Stimulated activated CD4-positive, alpha-beta T cell treated with anti-CD3 and anti-CD28 coated beads, Interleukin-2, amount 100 ng/mL, for 24 hours (primary cell): ENCODE measurements at regions not wholly inside any gene's neighbourhood (a gene's known extent, or its start where the extent isn't known, plus 50 kb on each side); places are given as distances from the start of the nearest gene placed in this dataset.
"Not testable (repeated sequence)": the region's sequence is repeated elsewhere in the genome, so short reads cannot be mapped to it uniquely, and the experiment has no call there.

Experiments used
- DNase-seq, 2 donors: peaks; one replicate each; pipeline ENCODE4 v3.0.0-alpha.2; 2020

DNA sequence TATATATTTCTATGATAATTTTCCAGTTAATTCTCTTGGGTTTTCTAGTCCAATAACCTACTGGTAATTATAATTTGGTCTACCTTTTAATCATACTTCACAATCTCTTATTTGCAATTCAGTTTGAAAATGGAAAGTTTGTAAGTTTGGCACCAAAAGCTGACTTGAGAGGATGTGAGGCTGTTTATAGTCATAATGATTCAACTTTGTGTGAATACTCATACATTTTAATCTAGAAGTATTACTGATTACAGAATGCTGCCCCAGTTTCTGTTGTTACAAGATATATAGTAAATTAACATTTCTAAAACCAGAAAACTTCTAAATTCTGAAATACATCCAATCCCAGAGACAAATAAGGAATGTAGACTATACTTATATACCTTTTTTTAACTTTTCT lies 158.2 kb downstream of the SLC38A4 start:
- no peak for DNase-seq

DNA sequence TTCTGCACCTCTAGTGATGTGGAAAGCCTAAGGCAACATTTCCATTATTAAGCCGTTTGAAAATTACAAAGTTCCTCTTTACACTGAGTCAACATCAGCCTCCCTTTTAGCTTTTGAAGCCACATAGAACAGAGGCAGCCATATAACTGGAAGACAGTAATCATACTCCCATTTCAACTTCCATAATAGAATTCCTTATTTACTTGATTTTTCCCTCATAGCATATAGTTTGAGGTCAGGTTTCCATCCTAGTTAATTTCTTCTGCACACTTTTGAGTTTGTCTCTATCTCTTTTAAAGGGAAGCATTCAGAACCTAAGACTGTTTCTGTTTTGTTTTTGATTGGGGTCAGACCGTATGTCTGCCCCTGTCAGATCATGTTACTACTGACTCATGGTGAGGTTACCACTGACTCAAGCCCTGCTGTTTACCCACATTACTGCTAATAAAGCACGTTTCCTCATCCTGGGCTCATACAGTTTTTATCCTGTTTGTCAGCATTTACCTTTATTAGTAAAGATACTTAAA lies 161.0 kb downstream of the SLC38A4 start:
- DNase-seq = no peak

DNA sequence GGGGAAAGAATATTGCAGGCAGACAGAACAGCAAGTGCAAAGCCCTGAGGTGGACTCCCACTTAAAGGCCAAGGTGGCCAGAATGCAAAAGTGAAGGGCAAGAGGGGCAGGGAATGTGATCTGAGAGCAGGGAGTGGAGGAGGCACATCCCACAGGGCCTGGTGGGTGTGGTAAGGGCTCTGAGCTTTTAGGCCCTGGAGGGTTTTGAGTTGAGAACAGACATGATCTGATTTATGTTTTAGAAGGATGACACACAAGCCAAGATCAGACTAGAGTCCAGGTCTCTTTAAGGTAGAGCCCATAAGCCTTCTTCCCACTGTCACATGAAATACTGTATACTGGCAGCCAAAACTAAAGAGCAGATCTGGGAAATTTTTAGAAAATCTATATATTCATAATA lies 162.5 kb downstream of the SLC38A4 start:
- no peak for DNase-seq

DNA sequence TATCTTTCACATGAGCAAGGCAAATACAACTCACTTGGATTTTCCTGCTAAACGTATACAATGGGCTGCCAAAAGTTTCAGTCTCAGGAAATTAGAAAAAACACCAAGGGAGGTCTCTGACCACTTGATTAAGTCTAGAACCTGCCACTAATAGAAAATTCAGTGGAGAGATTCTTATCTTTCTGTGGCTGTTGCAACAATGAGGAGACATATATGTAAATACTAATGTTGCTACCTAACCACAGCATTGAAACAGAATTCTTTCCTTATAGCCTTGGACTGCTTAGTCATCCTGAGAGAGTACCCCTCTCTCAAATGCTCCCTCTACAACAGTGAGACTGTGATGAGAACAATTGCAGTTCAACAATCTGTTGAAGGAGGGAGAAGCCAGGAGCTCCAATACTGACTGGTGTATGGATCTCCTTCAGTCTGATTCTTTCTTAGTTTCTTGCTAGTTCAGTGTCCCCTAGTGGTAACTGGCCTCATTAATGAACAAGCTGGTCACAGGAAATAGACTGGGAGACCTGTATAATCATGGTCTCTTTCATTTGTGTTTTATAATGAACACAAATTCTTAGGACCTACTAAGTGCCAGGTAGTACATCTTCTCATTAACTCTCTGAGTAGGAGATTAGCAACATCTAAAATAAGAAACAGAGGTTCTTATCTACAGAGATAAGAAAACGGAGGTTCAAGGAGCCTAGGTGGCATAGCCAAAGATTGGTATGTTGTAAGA lies 164.5 kb downstream of the SLC38A4 start:
- DNase-seq = no peak

DNA sequence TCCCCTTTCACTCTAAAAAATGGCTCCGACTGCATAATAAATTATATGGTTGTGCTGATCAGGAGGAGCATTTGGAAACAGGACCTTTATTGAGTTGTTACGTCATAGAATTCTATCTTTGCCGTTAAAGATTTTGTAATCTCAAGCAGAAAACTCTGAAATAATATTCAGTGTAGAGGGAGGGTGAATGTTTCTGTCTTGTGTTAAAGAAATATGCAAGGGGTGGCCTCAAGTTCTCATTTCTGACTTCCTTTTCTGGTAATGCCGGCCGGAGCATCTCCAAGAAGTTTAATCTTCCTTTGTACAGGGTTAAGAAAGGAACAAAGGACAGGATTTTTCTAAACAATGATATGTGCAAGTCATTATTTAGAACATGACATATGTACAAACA lies 165.1 kb downstream of the SLC38A4 start:
- no peak for DNase-seq

DNA sequence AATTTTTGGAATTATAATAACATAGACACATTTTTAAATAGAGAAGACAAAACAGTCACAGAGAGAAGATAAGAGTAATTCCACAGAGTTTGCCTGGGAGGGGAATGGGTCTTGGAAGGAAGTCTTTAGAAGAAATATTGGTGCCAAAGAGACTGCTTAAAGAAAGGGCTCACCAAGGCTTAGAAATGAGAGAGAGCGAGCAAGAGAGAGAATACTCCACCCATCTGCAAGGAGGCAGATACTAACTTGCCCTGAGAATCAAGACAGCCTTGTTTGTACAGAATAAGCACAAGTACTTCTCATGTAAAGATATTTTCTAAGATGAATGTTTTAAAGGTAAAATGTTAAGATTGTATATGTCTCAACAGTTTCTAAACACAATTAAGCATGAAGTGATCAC lies 165.5 kb downstream of the SLC38A4 start:
- no peak for DNase-seq

DNA sequence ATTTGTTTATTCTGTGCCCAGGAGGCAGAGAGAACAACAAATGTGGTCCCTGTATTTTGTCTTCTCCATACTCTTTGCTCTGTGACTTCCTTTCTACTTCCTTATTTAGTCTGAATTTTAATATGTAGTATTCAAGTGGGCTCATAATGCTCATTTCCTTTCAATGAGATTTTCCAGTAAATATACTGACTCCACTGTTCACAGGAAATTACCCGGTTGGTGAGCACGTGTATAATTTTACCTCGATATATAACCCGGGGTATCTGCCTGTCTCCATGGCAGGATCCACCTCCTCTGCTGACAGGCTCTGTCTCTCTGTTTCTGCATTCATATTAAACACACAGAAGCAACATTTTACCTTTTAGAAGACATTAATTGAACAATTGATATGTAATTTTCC lies 166.0 kb downstream of the SLC38A4 start:
- DNase-seq = no peak

DNA sequence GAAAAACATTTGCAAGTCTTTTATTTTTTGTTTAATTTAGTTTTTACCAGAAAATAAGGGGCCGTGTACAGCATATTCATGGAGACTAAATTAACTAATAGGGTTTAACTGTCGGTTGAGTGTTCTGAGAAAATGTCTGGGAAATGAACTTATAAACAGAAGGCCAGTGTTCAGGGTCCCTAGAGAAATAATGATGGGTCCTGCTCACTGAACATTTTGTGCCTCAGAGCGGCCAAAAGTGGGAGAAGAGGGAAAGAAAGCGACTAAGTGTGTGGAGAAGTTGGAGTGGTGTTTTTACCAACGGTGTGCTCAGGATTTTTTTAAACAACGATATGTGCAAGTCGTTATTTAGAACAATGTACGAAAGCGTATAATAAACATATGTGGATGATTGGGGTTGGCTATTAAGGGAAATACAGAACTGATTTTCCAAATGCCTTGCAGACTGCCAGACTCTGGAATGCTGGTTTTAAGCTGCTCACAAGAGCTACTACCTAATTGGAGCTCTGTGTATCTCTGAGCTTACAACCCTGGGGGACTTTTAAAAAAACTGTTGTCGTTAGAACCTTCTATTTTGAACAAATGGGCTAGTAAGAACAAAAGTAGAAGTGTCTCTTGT lies 166.7 kb downstream of the SLC38A4 start:
- DNase-seq = no peak

DNA sequence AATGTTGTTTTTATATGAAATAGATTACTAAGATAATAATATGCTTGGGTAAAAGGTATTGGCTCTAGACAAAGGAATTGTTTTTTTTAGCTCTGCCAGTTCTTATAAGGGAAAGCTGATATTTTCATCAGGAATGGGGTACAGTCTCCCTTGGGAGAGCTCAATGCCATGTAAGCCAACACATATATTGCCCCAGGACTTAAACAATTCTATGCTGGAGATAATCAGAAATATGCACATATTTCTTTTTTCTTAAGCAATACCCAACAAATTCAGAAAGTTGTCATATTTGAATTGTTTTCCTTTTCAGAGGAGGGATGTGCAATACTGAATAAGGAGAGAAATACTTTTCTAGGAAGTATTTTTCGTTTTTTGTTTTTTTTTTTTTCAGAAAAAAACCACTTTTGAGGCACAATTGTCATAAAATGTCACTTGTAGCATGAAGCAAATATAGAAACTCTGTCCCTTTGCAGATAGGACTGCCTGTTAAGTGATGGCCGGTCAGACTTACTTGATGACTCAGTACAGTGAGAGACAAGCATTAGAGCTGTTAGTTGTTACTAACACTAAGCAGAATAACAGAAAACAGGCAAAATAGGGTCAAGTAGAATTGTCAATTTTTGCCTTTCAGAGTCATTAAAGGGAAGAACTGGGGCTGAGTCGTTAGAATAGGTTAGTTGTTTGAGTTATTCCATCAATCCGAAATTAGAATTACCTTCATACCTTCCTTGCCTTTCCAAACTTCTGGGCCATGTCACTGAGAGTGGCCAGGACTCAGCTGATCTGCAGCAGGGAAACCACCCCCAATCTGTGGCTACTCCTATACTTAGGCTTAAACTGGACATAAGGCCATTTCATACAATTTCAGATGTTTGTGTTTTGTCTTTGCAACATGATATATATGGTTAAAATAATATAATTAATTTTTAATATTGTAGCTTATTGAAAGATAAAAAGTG lies 168.1 kb downstream of the SLC38A4 start:
- no peak for DNase-seq

DNA sequence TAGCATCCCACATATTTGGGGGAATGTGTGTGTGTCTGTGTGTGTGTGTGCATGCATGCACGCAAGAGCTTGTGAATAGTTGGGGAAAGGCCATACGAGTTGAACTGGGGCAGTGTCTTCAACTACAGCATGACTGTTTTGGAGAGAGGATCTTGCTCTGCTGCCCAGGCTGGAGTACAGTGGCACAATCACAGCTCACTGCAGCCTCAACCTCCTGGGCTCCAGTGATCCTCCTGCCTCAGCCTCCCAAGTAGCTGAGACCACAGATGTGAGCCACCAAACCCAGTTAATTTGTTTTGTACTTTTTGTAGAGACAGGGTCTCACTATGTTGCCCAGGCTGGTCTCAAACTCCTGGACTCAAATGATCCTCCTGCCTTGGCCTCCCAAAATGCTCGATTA lies 169.8 kb downstream of the SLC38A4 start:
- not testable (repeated sequence) for DNase-seq

DNA sequence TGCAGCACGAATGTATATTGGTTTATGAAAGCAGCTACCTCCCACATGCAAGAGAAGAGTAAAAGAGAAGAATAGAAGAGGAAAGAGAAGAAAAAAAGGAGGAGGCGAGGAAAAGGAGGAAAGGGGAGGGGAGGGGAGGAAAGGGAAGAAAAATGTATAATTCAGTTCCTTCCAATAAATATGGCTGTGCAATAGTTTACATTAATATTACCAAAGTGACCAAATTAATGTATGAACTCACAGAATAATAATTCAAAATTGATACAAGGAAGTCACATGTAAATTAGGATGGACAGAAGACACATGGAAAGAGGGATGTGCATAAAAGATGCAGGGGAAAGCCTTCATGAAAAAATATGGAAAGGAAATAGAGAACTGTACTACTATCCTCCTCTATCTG lies 172.5 kb downstream of the SLC38A4 start:
- no peak for DNase-seq

DNA sequence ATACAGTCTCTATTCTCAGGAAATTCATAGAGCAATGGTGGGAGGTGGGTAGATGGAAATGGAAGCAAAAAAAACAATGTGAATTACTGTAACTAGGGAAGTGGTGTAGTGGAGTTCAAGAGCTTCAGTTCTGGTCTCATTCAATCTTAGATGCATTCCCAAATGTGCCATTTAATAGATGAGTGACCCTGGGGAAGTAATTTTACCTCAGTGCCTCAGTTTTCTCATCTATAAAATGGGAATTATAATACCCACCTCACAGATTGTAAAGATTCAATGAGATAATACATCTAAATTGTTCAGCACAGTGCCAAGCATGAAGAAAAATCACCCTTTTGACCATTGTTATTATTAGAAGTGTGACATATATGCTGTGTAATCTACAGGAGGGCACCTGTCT lies 173.1 kb downstream of the SLC38A4 start:
- DNase-seq = no peak

DNA sequence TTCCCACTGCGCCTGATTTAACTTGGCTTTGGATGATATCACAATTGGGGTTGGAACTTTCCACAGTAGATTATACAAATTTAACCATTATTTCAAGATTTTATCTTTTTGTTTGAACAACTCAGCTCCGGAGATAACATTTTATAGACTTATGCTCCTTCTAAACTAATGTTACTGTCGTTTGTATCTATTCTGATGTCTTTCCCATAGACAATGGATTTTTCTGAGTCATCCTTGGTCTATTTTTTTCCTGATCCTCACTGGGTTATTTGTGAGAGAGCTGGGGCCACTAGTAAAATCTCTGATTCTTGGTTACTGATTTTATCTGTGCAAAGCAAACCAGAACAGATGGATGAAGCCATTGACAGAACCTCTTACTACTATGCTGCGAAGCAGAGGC lies 175.1 kb downstream of the SLC38A4 start:
- DNase-seq = no peak

DNA sequence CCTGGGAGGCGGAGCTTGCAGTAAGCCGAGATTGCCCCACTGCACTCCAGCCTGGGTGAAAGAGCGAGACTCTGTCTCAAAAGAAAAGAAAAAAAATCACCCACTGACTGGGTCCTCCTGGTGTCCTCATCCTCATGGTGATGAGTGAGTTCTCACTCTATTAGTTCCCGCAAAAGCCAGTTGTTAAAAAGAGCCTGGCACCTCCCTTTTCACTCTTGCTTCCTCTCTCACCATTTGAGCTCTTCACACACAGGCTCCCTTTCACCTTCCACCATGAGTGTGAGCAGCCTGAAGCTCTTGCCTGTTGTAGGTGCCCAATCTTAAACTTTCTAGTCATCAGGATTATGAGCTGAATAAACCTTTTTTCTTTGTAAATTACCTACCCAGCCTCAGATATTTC lies 176.4 kb downstream of the SLC38A4 start:
- no peak for DNase-seq

DNA sequence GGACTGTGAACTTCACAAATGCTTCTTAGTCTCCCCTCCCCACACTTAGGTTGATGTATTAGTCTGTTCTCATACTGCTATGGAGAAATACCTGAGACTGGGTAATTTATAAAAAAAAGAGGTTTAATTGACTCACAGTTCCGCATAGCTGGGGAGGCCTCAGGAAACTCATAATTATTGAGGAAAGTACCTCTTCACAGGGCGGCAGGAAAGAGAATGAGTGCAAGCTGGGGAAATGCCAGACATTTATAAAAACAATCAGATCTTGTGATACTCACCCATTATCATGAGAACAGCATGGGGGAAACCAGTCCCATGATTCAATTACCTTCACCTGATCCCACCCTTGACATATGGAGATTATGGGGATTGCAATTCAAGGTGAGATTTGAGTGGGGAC lies 178.8 kb downstream of the SLC38A4 start:
- DNase-seq = no peak

DNA sequence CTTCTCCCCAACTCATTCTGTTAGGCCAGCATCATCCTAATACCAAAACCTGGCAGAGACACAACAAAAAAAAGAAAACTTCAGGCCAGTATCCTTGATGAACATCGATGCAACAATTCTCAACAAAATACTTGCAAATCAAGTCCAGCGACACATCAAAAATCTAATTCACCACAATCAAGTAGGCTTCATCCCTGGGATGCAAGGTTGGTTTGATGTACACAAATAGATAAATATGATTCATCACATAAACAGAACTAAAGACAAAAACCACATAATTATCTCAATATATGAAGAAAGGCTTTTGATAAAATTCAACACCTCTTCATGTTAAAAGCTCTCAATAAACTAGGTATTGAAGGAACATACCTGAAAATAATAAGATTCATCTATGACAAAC lies 184.1 kb downstream of the SLC38A4 start:
- not testable (repeated sequence) for DNase-seq

DNA sequence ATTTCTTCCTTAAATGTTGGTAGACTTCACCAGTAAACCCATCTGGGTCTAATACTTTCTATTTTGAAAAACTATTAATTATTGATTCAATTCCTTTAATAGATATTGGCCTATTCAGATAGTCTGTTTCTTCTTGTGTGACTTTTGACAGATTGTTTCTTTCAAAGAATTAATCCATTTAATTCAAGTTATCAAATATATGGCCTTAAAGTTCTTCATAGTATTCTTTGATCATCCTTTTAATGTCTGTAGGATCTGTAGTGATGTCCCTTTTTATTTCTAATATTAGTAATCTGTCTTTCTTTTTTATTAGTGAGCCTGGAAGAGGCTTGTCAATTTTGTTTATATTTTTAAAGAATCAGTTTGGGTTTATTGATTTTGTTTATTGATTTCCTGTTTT lies 190.0 kb downstream of the SLC38A4 start:
- DNase-seq = no peak

DNA sequence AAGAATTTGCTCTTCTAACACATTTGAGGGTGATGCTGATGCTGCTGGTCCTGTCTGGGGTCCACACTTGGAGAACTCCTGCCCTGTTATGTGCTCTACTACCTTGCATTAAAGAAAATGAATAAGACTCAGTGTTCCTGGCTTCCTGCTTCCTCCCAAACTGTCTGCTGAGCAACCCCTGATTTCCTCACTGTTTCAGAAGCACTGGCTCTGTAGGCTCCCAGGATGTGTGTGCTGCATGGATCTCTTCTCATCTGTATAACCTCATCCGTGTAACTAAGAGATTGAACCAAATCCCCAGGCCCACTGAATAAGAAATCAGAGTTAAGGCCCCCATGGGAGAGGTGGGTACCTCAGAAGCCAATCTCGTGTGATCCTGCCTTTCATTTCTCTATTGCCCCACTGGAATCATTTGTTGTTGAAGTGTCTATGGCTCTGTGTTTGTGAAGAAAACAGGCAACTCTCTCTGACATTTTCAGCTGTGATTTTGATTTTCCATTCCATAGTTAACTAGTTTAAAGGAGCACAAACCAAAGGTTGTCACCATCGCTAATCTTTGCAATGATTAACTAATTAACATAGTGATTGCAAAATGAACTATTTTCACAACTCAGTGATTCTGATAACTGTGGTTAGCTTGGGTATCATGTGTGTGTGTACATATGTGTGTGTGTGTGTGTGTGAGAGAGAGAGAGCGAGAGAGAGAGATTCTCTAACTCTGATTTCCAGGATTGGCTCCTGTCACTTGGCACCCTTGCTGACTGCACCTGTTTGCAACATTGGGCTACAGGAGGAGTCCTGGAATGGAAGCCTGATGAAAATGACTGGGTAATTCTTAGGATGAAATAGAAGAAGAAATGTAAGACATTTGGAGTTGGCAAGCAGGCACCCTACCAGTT lies 196.2 kb downstream of the SLC38A4 start:
- DNase-seq = no peak

DNA sequence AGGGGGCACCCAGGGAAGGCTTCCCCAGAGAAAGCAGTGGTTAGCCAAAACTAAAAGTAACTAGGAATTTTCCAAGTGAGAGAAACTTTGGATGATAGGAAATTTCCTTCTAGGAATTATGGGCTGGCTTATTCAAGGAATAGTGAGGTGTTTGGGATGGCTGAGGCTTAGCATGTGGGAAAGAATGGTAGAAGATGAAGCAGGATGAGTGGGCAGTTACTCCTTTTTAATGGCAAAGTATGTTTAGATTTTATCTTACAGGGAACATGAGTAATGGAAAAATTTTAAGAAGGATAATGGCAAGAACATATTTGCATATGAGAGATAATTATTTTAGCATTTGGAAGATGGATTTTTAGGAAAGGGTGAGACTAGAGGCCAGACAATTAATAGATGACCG lies 197.6 kb downstream of the SLC38A4 start:
- no peak for DNase-seq

DNA sequence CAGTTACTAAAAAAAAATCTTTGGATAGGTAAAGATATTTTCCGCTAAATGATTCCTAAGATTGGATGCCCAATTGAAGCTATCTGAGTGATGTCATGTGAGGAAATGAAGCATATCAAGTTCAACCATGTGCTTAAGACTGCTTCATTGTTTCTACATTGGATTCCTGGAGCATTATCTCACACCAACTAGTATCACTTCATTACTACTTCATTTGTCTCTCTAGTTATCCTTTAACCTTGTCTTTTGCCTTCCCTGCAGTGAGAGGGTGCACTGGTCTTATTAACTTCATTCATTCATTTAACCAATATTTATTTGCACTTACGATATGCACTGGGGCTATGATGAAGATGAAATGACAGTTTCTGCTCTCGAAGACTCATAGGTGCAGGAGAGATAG lies 198.1 kb downstream of the SLC38A4 start:
- DNase-seq = no peak

DNA sequence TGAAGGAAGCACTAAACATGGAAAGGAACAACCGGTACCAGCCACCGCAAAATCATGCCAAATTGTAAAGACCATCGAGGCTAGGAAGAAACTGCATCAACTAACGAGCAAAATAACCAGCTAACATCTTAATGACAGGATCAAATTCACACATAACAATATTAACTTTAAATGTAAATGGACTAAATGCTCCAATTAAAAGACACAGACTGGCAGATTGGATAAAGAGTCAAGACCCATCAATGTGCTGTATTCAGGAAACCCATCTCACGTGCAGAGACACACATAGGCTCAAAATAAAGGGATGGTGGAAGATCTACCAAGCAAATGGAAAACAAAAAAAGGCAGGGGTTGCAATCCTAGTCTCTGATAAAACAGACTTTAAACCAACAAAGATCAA lies 206.3 kb downstream of the SLC38A4 start:
- DNase-seq = not testable (repeated sequence)

DNA sequence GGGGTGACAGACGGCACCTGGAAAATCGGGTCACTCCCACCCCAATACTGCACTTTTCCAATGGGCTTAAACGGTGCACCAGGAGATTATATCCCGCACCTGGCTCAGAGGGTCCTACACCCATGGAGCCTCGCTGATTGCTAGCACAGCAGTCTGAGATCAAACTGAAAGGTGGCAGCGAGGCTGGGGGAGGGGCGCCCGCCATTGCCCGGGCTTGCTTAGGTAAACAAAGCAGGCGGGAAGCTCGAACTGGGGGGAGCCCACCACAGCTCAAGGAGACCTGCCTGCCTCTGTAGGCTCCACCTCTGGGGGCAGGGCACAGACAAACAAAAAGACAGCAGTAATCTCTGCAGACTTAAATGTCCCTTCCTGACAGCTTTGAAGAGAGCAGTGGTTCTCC lies 208.1 kb downstream of the SLC38A4 start:
- not testable (repeated sequence) for DNase-seq
